Small intestine (tissue), 7 donors: ENCODE measurements at regions not wholly inside any gene's neighbourhood (a gene's known extent, or its start where the extent isn't known, plus 50 kb on each side); places are given as distances from the start of the nearest gene placed in this dataset.
"Not testable (repeated sequence)": the region's sequence is repeated elsewhere in the genome, so short reads cannot be mapped to it uniquely, and the experiment has no call there.

Experiments used
- DNase-seq, 2 donors: peaks; one replicate each; pipeline versions ENCODE4 v3.0.0 to v3.0.0-alpha.2; 2013
- FAIRE-seq: peaks from 2 replicates; lab custom pipeline; 2012; peaks lifted over from hg19 to GRCh38; lab: Jason Lieb, UNC
- H3K27ac ChIP-seq, 3 donors: one replicate each; pipeline ENCODE4 v1.5.1; 2013; ENCODE audit warnings: low read length in 2 of 3, mild to moderate bottlenecking in 2 of 3, control low read depth in 1 of 3, inconsistent platforms in 1 of 3, low read depth in 1 of 3, moderate library complexity in 1 of 3
- H3K27me3 ChIP-seq, 3 donors: one replicate each; pipeline ENCODE4 v1.6.1; 2013; ENCODE audit warnings: low read length in 3 of 3, inconsistent platforms in 1 of 3; ENCODE audit not compliant: control insufficient read depth in 3 of 3, insufficient read depth in 3 of 3
- H3K36me3 ChIP-seq, 3 donors: one replicate each; pipeline ENCODE4 v1.6.1; 2013; ENCODE audit warnings: low read length in 3 of 3, inconsistent platforms in 1 of 3, low read depth in 1 of 3, mild to moderate bottlenecking in 1 of 3, moderate library complexity in 1 of 3; ENCODE audit not compliant: control insufficient read depth in 3 of 3, insufficient read depth in 2 of 3
- H3K4me1 ChIP-seq, 3 donors: one replicate each; pipeline ENCODE4 v1.6.1; 2013; ENCODE audit warnings: low read length in 2 of 3, inconsistent platforms in 1 of 3, low read depth in 1 of 3, mild to moderate bottlenecking in 1 of 3, moderate library complexity in 1 of 3; ENCODE audit not compliant: control insufficient read depth in 3 of 3, insufficient read depth in 2 of 3
- H3K4me3 ChIP-seq, 3 donors: one replicate each; pipeline ENCODE4 v1.5.1; 2013; ENCODE audit warnings: low read length in 3 of 3, control low read depth in 1 of 3, inconsistent platforms in 1 of 3, low read depth in 1 of 3, mild to moderate bottlenecking in 1 of 3, moderate library complexity in 1 of 3
- H3K9me3 ChIP-seq, 2 donors: one replicate each; pipeline ENCODE4 v1.6.1; 2013; ENCODE audit warnings: low read depth in 1 of 2, low read length in 1 of 2; ENCODE audit not compliant: control insufficient read depth in 2 of 2, insufficient read depth in 1 of 2
- WGBS, 3 donors: extraction: QIAGEN DNeasy Blood & Tissue Kit; methylation state at CpG; one replicate each; pipeline ENCODE4 v1.1.7; 2013; 5-methylcytosine and 5-hydroxymethylcytosine counted together
- donor health status: healthy with polysubstance abuse.
- donor health status: control.
- donor health status: control.
- donor health status: Bipolar disorder and iron deficiency.
- donor health status: healthy.

DNA sequence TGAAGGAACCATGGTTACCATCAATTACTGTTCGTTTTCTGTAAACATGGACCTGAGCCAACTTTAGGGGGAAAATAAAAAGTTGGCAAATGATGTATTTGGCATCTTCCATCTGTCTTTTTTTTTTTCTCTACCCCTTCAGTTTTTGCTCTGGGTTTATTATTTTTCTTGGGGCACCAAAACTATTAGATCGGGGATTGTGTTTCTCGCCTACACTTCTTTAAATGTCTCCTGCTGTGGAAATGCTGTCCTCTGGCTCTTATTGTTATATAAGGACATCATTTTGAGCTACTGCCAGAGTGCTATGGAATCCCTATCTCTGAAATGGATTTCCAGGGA, 234.0 kb upstream of the SLIT2 start:
- WGBS, 3 donors = 62 to 65% (median 64%) methylated on average over 3 of the region's 3 CpGs
- no peak overlapping the region for H3K4me3 ChIP-seq
- H3K9me3 ChIP-seq = peaks cover 0 to 1% of the 10 kb centered on the region in 2 donors
- DNase-seq = no peak
- no peak for FAIRE-seq
- H3K4me1 ChIP-seq = no peaks in the 10 kb centered on the region
- H3K27ac ChIP-seq = no peak overlapping the region
- no peaks in the 10 kb centered on the region for H3K36me3 ChIP-seq
- no peaks in the 10 kb centered on the region for H3K27me3 ChIP-seq

DNA sequence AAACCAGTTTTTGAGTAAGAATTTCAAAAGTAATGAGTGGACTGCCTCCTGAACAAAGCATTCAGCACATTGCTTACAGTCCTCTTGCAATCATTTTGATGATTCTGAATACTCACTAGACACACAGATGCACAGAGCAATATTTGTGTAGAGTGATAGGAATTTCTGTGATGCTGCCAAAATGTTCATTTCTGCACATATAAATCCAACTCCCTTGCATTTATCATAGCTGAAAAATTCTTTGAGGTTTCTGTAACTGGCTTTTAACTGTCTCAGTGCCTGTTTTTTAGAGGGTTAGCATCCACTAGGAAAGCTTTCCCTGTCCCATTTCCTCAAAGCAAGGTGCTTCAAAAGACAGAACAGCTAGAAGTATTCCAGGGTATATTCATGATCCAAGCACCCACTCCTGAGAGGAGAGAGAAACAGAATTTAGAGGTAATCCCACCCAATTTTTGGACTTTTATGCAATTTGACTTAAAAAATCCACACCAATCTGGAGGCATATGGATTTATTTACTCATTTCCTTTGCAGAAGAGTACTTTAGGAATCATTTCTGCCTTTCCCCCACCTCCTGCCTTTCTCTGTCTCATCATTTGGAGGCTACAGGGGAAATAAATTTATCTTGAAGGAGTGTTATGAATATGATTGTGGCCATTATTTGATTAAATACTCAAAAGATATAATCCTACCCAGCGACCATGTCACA, 234.5 kb upstream of the SLIT2 start:
- Histone ChIP-seq H3K4me3 (no peak overlapping the region), H3K36me3 (no peaks in the 10 kb centered on the region), H3K4me1 (no peaks in the 10 kb centered on the region), H3K27ac (no peak overlapping the region), H3K9me3 (peaks cover 0 to under 1% of the 10 kb centered on the region in 2 donors), H3K27me3 (no peaks in the 10 kb centered on the region)
- WGBS, 3 donors = 5 to 31% (median 17%) methylated on average over 1 of the region's 1 CpG
- DNase-seq (no peak), FAIRE-seq (no peak)

DNA sequence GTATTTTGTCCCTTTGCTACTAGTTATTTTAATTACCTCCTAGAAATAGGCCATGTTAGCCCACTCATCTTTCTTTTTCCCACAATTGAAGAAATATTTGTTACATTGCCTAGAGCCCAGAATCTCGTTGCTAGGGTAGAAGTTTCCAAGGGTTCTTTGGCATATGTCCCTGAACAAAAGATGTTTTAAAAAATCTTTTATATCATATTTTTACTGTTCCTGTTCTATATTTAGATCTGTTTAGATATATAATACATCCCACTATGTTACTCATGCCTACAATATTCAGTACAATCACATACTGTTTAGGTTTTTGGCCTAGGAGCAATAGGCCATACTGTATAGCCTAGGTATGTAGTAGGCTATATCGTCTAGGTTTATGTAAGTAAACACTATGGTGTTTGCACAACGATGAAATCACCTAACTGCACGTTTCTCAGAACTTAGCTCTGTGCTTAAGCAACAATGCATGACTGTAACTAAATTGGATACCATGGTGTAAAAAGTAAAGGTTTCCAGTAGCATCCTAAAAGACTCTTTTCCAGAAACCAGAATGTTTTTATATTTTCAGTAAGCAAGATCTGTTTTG, 236.0 kb upstream of the SLIT2 start:
- no peaks in the 10 kb centered on the region for H3K27me3 ChIP-seq
- FAIRE-seq (no peak), DNase-seq (no peak)
- no peaks in the 10 kb centered on the region for H3K4me1 ChIP-seq
- H3K36me3 ChIP-seq = no peaks in the 10 kb centered on the region
- no peaks in the 10 kb centered on the region for H3K9me3 ChIP-seq
- no peak overlapping the region for H3K27ac ChIP-seq
- no peak overlapping the region for H3K4me3 ChIP-seq
- 42 to 67% (median 46%) methylated on average over 4 of the region's 4 CpGs for WGBS, 3 donors

DNA sequence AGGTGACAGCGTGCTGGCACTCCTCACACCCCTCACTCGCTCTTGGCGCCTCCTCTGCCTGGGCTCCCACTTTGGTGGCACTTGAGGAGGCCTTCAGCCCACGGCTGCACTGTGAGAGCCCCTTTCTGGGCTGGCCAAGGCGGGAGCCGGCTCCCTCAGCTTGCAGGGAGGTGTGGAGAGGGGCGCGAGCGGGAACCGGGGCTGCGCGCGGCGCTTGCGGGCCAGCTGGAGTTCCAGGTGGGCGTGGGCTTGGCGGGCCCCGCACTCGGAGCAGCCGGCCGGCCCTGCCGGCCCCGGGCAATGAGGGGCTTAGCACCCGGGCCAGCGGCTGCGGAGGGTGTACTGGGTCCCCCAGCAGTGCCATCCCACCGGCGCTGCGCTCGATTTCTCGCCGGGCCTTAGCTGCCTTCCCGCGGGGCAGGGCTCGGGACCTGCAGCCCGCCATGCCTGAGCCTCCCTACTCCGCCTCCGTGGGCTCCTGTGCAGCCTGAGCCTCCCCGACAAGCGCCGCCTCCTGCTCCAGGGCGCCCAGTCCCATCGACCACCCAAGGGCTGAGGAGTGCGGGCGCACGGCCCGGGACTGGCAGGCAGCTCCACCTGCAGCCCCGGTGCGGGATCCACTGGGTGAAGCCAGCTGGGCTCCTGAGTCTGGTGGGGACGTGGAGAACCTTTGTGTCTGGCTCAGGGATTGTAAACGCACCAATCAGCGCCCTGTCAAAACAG, 247.7 kb upstream of the SLIT2 start:
- H3K9me3 ChIP-seq, FAIRE-seq, H3K27ac ChIP-seq, H3K4me3 ChIP-seq, DNase-seq, H3K27me3 ChIP-seq, H3K4me1 ChIP-seq, H3K36me3 ChIP-seq: not testable (repeated sequence)
- 84 to 89% (median 85%) methylated on average over 35 to 52 of the region's 52 CpGs for WGBS, 3 donors

DNA sequence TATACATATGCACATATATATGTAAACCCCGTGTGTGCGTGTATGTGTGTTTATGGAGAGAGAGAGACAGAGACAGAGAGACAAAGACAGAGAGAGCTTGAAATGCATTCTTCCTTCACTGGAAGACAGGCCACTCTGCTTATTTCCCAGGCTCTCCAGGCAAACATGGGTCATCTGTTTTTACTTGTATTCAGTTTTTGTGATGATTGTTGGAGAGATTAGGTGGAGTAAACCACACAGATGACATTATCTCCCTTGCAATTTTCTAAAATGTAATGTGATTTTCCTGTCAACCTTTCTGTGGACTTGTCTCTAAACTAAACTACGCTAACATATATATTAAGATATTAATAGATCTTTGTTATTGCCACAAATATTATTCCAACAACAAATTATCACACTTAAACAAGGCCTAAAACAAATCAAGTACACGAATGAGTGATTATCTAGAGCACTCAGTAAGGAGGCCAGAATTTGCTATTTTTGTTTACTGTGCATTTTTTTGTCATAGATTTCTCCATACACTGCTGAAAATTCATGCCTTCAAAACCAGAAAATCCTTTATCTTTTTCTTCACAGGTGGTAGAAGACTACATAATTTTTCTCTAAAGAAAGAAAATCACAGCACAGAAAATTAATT, 251.8 kb upstream of the SLIT2 start:
- no peak for FAIRE-seq
- Histone ChIP-seq H3K27me3 (no peaks in the 10 kb centered on the region), H3K4me3 (no peak overlapping the region), H3K27ac (no peak overlapping the region), H3K9me3 (no peaks in the 10 kb centered on the region), H3K36me3 (no peaks in the 10 kb centered on the region), H3K4me1 (no peaks in the 10 kb centered on the region)
- 78 to 82% (median 80%) methylated on average over 4 of the region's 4 CpGs for WGBS, 3 donors
- no peak for DNase-seq

DNA sequence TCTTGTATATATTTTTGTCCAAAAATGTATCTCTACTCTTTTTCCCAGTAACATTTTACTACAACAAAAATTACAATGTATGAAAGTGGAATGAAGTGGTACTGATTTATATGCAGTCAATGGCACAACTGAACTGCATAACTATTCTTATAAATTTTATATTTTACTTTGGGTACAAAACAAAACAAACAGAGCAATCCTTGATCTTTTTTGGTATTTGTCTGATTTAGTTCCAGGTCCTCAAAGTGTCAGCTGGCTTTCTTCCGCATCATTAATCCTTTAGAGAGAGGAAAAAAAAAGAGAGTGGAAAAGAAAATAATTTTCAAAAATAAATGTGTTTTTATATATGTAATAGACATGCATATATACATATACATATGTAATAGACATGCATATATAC, 252.4 kb upstream of the SLIT2 start:
- DNase-seq (no peak), FAIRE-seq (no peak)
- Histone ChIP-seq H3K4me3 (no peak overlapping the region), H3K36me3 (no peaks in the 10 kb centered on the region), H3K27me3 (no peaks in the 10 kb centered on the region), H3K4me1 (no peaks in the 10 kb centered on the region), H3K27ac (no peak overlapping the region), H3K9me3 (no peaks in the 10 kb centered on the region)
- WGBS, 3 donors = 90 to 100% (median 91%) methylated on average over 1 of the region's 1 CpG

DNA sequence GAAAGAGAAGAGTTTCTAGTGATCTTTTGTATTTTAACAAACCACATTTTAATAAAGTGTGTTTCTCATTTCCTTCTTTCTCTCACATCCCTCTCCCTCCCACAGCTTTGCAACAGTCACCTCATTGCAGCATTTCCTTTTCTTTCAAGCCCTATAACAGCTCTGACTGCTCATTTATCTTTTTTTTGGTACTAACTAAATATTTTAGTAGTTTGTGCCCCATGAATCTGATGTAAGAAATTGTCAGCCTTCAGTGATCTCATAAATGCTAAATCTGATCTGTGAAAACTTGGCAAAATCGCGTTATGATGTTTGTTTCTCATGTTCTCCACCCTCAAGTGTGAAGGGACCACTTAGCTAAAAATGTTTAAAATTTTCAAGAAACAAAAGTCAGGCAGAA, 258.5 kb upstream of the SLIT2 start:
- no peaks in the 10 kb centered on the region for H3K4me1 ChIP-seq
- WGBS, 3 donors = 52 to 81% (median 70%) methylated on average over 2 of the region's 2 CpGs
- no peak for FAIRE-seq
- no peak overlapping the region for H3K27ac ChIP-seq
- DNase-seq = no peak
- no peaks in the 10 kb centered on the region for H3K9me3 ChIP-seq
- H3K36me3 ChIP-seq = no peaks in the 10 kb centered on the region
- H3K4me3 ChIP-seq = no peak overlapping the region
- no peaks in the 10 kb centered on the region for H3K27me3 ChIP-seq

DNA sequence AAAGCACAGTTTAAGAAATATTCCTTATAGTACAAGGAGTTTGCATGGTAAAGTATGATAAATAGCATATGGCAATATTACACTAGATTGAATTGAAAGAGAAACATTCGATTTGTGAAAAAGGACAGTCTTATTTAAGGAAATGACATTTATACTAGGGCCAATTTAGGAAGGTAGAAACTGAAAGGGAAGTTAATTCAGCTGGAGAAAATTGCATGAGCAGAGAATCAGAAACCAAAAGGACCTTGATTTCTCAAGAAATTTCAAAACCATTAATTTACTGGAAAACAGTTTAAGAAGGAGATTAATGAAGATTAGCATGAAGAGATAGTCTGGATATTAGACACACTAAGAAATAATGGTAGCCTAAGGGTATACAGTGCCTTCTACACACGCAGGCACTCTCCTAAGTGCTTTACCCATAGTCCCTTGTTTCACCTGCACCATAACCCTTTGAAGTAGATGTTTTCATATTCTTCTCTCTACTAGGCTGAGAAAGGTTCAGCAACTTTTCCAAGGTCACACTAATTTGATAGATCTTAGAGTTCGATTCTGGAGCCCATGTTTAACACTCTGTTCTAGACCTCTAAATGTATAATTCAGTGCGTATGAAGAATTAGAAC, 259.1 kb upstream of the SLIT2 start:
- 61 to 74% (median 71%) methylated on average over 4 of the region's 4 CpGs for WGBS, 3 donors
- Histone ChIP-seq H3K4me1 (no peaks in the 10 kb centered on the region), H3K9me3 (no peaks in the 10 kb centered on the region), H3K27me3 (no peaks in the 10 kb centered on the region), H3K36me3 (no peaks in the 10 kb centered on the region), H3K4me3 (no peak overlapping the region), H3K27ac (no peak overlapping the region)
- FAIRE-seq (no peak), DNase-seq (no peak)
